B cell (primary cell): ENCODE measurements at regions not wholly inside any gene's neighbourhood (a gene's known extent, or its start where the extent isn't known, plus 50 kb on each side); places are given as distances from the start of the nearest gene placed in this dataset.

ENCODE experiments used
- ATAC-seq: fragments of 200-7000 bp; cut with Tn5 transposase; one replicate; pipeline ENCODE4 v1.10.0; 2021; ENCODE audit warnings: low read depth, mild to moderate bottlenecking, moderate number of reproducible peaks, moderate library complexity
- CTCF ChIA-PET: fragments of 350-600 bp; sonication (Branson Sonifier 250); formaldehyde crosslinking; loops from one replicate; lab custom pipeline; 2021; ENCODE audit warnings: antibody characterized with exemption, inconsistent platforms; lab: Charles Lee
- POLR2A ChIA-PET: fragments of 350-600 bp; sonication (Branson Sonifier 250); formaldehyde crosslinking; loops from one replicate; lab custom pipeline; 2021; ENCODE audit warnings: antibody characterized with exemption; lab: Charles Lee
- DNase-seq: peaks from one replicate; pipeline ENCODE4 v3.0.0; 2013
- H2AFZ ChIP-seq: 2 replicates; pipeline ENCODE4 v1.6.1; 2012; ENCODE audit warnings: mild to moderate bottlenecking, low read depth, low read length; ENCODE audit not compliant: insufficient read depth, poor library complexity, severe bottlenecking
- H3K27ac ChIP-seq, 2 donors: 1 replicate in 1 of 2; 2 replicates in 1 of 2; pipeline ENCODE4 v1.5.1; 2012 to 2013; ENCODE audit warnings: low read length in 2 of 2, mild to moderate bottlenecking in 2 of 2, moderate library complexity in 1 of 2
- H3K27me3 ChIP-seq, 4 experiments: fragments of 200-600 bp in 1 of 4; sonication (generic) in 1 of 4; replicated peaks in 1 of 4; 1 replicate in 2 of 4; 2 replicates in 2 of 4; pipeline versions ENCODE4 v1.6.1 to v1.7.0; 2013 to 2016; ENCODE audit warnings: low read length in 3 of 4, mild to moderate bottlenecking in 2 of 4, mixed read lengths in 1 of 4, moderate library complexity in 1 of 4; ENCODE audit not compliant: insufficient read depth in 4 of 4, control insufficient read depth in 3 of 4; ENCODE audit errors: control extremely low read depth in 1 of 4
- H3K36me3 ChIP-seq, 2 experiments: replicated peaks in 1 of 2; 1 replicate in 1 of 2; 2 replicates in 1 of 2; pipeline versions ENCODE4 v1.6.1 to v1.7.1; 2013; ENCODE audit warnings: low read length in 1 of 2; ENCODE audit not compliant: insufficient read depth in 2 of 2, control insufficient read depth in 1 of 2; ENCODE audit errors: control extremely low read depth in 1 of 2, extremely low read depth in 1 of 2
- H3K4me1 ChIP-seq, 2 donors: fragments of 200-600 bp in 1 of 2; sonication (generic) in 1 of 2; 1 replicate in 1 of 2; 2 replicates in 1 of 2; pipeline versions ENCODE4 v1.5.1 to v1.6.1; 2013 to 2017; ENCODE audit warnings: low read length in 2 of 2; ENCODE audit not compliant: control insufficient read depth in 2 of 2, insufficient read depth in 2 of 2
- H3K4me2 ChIP-seq: replicated peaks from 2 replicates; pipeline ENCODE3; 2012; ENCODE audit warnings: mild to moderate bottlenecking, low read depth, low read length; ENCODE audit not compliant: poor library complexity, severe bottlenecking
- H3K4me3 ChIP-seq, 5 experiments: fragments of 200-600 bp in 1 of 5; sonication (generic) in 1 of 5; 1 replicate in 3 of 5; 2 replicates in 2 of 5; pipeline versions ENCODE4 v1.5.1 to v1.7.0; 2011 to 2016; ENCODE audit warnings: low read length in 4 of 5, mild to moderate bottlenecking in 4 of 5, low read depth in 2 of 5, control low read depth in 1 of 5, moderate library complexity in 1 of 5; ENCODE audit not compliant: insufficient read depth in 1 of 5; ENCODE audit errors: control extremely low read depth in 1 of 5, extremely low read depth in 1 of 5
- H3K79me2 ChIP-seq: fragments of 200-600 bp; sonication (generic); one replicate; pipeline ENCODE4 v1.6.0; 2016; ENCODE audit warnings: low read length; ENCODE audit not compliant: control insufficient read depth, insufficient read depth
- H3K9ac ChIP-seq: fragments of 200-600 bp; sonication (generic); 2 replicates; pipeline ENCODE4 v1.6.1; 2017; ENCODE audit warnings: mild to moderate bottlenecking, low read length, moderate library complexity
- H3K9me3 ChIP-seq, 3 donors: one replicate each; pipeline versions ENCODE4 v1.6.1 to v1.7.1; 2013; ENCODE audit warnings: low read length in 2 of 3; ENCODE audit not compliant: control insufficient read depth in 2 of 3, insufficient read depth in 1 of 3; ENCODE audit errors: control extremely low read depth in 1 of 3
- H4K20me1 ChIP-seq: 2 replicates; pipeline ENCODE4 v1.6.0; 2012; ENCODE audit warnings: mild to moderate bottlenecking, low read length; ENCODE audit not compliant: insufficient read depth, control insufficient read depth, poor library complexity, severe bottlenecking
- H3K27ac Mint-ChIP-seq: one replicate; pipeline ENCODE4 v1.8.0; 2021; ENCODE audit warnings: mixed read lengths
- H3K27me3 Mint-ChIP-seq: one replicate; pipeline ENCODE4 v1.8.0; 2021; ENCODE audit warnings: mixed read lengths
- H3K4me1 Mint-ChIP-seq: one replicate; pipeline ENCODE4 v1.8.0; 2021; ENCODE audit warnings: mixed read lengths
- H3K4me3 Mint-ChIP-seq: one replicate; pipeline ENCODE4 v1.8.0; 2021; ENCODE audit warnings: mixed read lengths
- H3K9me3 Mint-ChIP-seq: one replicate; pipeline ENCODE4 v1.8.0; 2022; ENCODE audit warnings: mixed read lengths; ENCODE audit not compliant: insufficient read depth
- CTCF ChIP-seq: fragments of 200-600 bp; IDR thresholded peaks from one replicate; pipeline ENCODE4 v1.8.0; 2022; ENCODE audit warnings: antibody characterized with exemption, mild to moderate bottlenecking
- EZH2 ChIP-seq: IDR thresholded peaks from 2 replicates; pipeline ENCODE4 v1.6.1; 2012; ENCODE audit warnings: borderline replicate concordance, low read depth, mild to moderate bottlenecking, moderate library complexity, low read length; ENCODE audit not compliant: insufficient read depth, poor library complexity, severe bottlenecking
- WGBS: methylation state at CpG from one replicate; pipeline ENCODE4 v1.1.5; 2013; ENCODE audit warnings: missing lambda C conversion rate; ENCODE audit not compliant: insufficient coverage; 5-methylcytosine and 5-hydroxymethylcytosine counted together
- intact Hi-C: fragments of 100-400 bp; cut with micrococcal nuclease; formaldehyde crosslinking; loops from one replicate; pipeline ENCODE4 v1.10.0; 2022

GRCh38 chr12:124392271-124392666 is 97.4 kb downstream of the RFLNA start:
- peak overlapping the region; percentile 74 for H3K27ac Mint-ChIP-seq
- no peak for DNase-seq
- no peak for TF ChIP-seq EZH2
- no peak for TF ChIP-seq CTCF
- Histone ChIP-seq H3K9ac (peak overlapping the region; percentile 62), H3K79me2 (peaks cover 20% of the 10 kb centered on the region), H3K4me1 (peaks cover 39 to 49% of the 10 kb centered on the region in 2 donors), H3K36me3 (peaks cover 0 to 24% of the 10 kb centered on the region in 2 experiments), H2AFZ (no peak overlapping the region), H3K27ac (peak overlapping the region; percentile 63 to 86), H3K9me3 (peaks cover 0 to 3% (median 0%) of the 10 kb centered on the region in 3 donors), H3K4me3 (peak overlapping the region in 1 of 5 experiments; percentile 13), H4K20me1 (peaks cover 97% of the 10 kb centered on the region), H3K4me2 (peak overlapping the region; percentile 86), H3K27me3 (no peaks in the 10 kb centered on the region)
- POLR2A ChIA-PET: interaction anchor here (0.9 kb wide), 1 partner anchor 24 kb away, joined by 3 read pairs; no protein-coding TSS in a partner anchor
- H3K27me3 Mint-ChIP-seq: no peaks in the 10 kb centered on the region
- WGBS: 40% methylated on average over 16 of the region's 16 CpGs
- no peak for ATAC-seq
- H3K4me1 Mint-ChIP-seq: peaks cover 39% of the 10 kb centered on the region
- CTCF ChIA-PET: interaction anchor here (1.0 to 1.4 kb wide), 3 partner anchors 15 to 61 kb away, joined by 3 to 4 read pairs (median 3); no protein-coding TSS in a partner anchor
- H3K4me3 Mint-ChIP-seq: peak overlapping the region; percentile 94
- intact Hi-C loops: loop anchor here (5.0 to 10.0 kb wide), 4 partner anchors 173 to 470 kb away; partner anchors contain the start of genes NCOR2 and SCARB1
- H3K9me3 Mint-ChIP-seq: no peaks in the 10 kb centered on the region
